CD4-positive, alpha-beta T cell (primary cell): ENCODE measurements at regions not wholly inside any gene's neighbourhood (a gene's known extent, or its start where the extent isn't known, plus 50 kb on each side); places are given as distances from the start of the nearest gene placed in this dataset.

Experiments used
- ATAC-seq: fragments of 200-7000 bp; cut with Tn5 transposase; one replicate; pipeline ENCODE4 v1.10.0; 2022; ENCODE audit warnings: mild to moderate bottlenecking; ENCODE audit not compliant: poor library complexity
- CTCF ChIA-PET: fragments of 350-600 bp; sonication (Branson Sonifier 250); formaldehyde crosslinking; loops from one replicate; lab custom pipeline; 2021; ENCODE audit warnings: antibody characterized with exemption, inconsistent platforms; lab: Charles Lee
- POLR2A ChIA-PET: fragments of 350-600 bp; sonication (Branson Sonifier 250); formaldehyde crosslinking; loops from one replicate; lab custom pipeline; 2021; ENCODE audit warnings: antibody characterized with exemption, inconsistent platforms; lab: Charles Lee
- DNase-seq, 14 experiments: peaks; one replicate each; pipeline ENCODE4 v3.0.0-alpha.2; 2013 to 2020; ENCODE audit warnings: mixed read lengths in 2 of 14
- H3K27ac ChIP-seq, 2 donors: one replicate each; pipeline versions ENCODE4 v1.5.1 to v1.7.0; 2013; ENCODE audit warnings: low read length in 2 of 2, low read depth in 1 of 2, mild to moderate bottlenecking in 1 of 2
- H3K27me3 ChIP-seq, 2 experiments: 1 replicate in 1 of 2; 2 replicates in 1 of 2; pipeline versions ENCODE4 v1.6.1 to v1.7.0; 2013; ENCODE audit warnings: low read length in 2 of 2, control low read depth in 1 of 2, mild to moderate bottlenecking in 1 of 2, moderate library complexity in 1 of 2; ENCODE audit not compliant: insufficient read depth in 2 of 2, control insufficient read depth in 1 of 2
- H3K36me3 ChIP-seq: one replicate; pipeline ENCODE4 v1.6.1; 2013; ENCODE audit warnings: low read length, control low read depth; ENCODE audit not compliant: insufficient read depth
- H3K4me1 ChIP-seq: one replicate; pipeline ENCODE4 v1.6.1; 2013; ENCODE audit warnings: low read length, control low read depth; ENCODE audit not compliant: insufficient read depth
- H3K4me3 ChIP-seq: one replicate; pipeline ENCODE4 v1.5.1; 2013; ENCODE audit warnings: mild to moderate bottlenecking, low read length, moderate library complexity
- H3K9me3 ChIP-seq, 2 experiments: 1 replicate in 1 of 2; 2 replicates in 1 of 2; pipeline versions ENCODE4 v1.6.1 to v1.7.0; 2013; ENCODE audit warnings: low read length in 2 of 2, mild to moderate bottlenecking in 2 of 2, control low read depth in 1 of 2, moderate library complexity in 1 of 2; ENCODE audit not compliant: control insufficient read depth in 1 of 2, insufficient read depth in 1 of 2
- H3K27ac Mint-ChIP-seq: one replicate; pipeline ENCODE4 v1.8.0; 2020; ENCODE audit warnings: mixed read lengths
- H3K27me3 Mint-ChIP-seq: one replicate; pipeline ENCODE4 v1.8.0; 2021; ENCODE audit warnings: mixed read lengths
- H3K36me3 Mint-ChIP-seq: one replicate; pipeline ENCODE4 v1.8.0; 2021; ENCODE audit warnings: low read depth, mixed read lengths
- H3K4me1 Mint-ChIP-seq: one replicate; pipeline ENCODE4 v1.8.0; 2021; ENCODE audit warnings: low read depth, mixed read lengths
- H3K4me3 Mint-ChIP-seq: one replicate; pipeline ENCODE4 v1.8.0; 2020; ENCODE audit warnings: mild to moderate bottlenecking, mixed read lengths
- H3K9me3 Mint-ChIP-seq: one replicate; pipeline ENCODE4 v1.8.0; 2020; ENCODE audit warnings: mixed read lengths
- intact Hi-C, 2 experiments: fragments of 100-400 bp; cut with DNase I in 1 of 2; cut with micrococcal nuclease in 1 of 2; formaldehyde crosslinking; loops; one replicate each; pipeline versions ENCODE4 v1.15.1 to v1.9.0; 2023 to 2025; cut with DNase I, micrococcal nuclease
- TF ChIP-seq, protein P1 (sequence below): fragments of 200-600 bp; IDR thresholded peaks from one replicate; pipeline ENCODE4 v1.8.0; 2022; ENCODE audit warnings: antibody characterized with exemption, mild to moderate bottlenecking

DNA sequence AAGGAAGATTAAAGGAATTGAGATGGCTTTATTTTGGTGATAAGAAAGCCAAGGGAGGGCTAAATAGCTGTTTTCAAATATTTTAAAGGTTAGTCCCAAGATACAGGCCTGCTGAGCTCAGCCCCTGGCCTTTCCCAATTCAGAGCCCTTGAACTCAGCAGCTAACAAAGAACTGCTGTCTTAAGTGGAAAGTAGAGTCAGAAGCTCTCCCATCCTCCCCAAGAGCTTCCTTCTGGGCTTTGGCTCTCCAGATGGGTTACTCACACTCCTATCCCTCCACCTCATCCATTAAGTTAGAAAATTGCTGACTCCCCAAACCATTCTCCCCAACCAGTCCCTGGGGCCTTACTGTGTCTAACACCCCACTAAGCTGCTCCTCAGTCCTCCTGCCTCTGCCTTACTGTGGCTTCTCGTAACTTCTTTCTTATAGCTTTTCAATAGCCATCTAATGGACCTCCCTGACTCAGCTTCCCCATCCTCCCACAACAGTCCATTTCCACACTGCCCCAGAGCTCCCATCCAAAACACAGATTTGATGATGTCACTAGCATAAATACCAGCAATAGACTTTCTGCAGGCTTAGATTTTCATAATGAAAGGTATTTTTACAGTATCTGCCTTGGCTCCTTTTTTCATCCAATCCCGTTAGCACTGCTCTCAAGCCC, 239.1 kb downstream of the ENC1 start:
- DNase-seq, result no peak
- H3K9me3 ChIP-seq, result no peaks in the 10 kb centered on the region
- H3K27me3 Mint-ChIP-seq, result no peaks in the 10 kb centered on the region
- H3K27ac ChIP-seq, result no peak overlapping the region
- H3K27me3 ChIP-seq, result no peaks in the 10 kb centered on the region
- H3K36me3 ChIP-seq, result no peaks in the 10 kb centered on the region
- H3K4me3 Mint-ChIP-seq, result no peak overlapping the region
- POLR2A ChIA-PET, result no interaction called here
- H3K9me3 Mint-ChIP-seq, result no peaks in the 10 kb centered on the region
- no peak for ATAC-seq
- intact Hi-C loops, result no loop called here
- CTCF ChIA-PET, result no interaction called here
- no peaks in the 10 kb centered on the region for H3K4me1 ChIP-seq
- TF ChIP-seq, protein P1, sequence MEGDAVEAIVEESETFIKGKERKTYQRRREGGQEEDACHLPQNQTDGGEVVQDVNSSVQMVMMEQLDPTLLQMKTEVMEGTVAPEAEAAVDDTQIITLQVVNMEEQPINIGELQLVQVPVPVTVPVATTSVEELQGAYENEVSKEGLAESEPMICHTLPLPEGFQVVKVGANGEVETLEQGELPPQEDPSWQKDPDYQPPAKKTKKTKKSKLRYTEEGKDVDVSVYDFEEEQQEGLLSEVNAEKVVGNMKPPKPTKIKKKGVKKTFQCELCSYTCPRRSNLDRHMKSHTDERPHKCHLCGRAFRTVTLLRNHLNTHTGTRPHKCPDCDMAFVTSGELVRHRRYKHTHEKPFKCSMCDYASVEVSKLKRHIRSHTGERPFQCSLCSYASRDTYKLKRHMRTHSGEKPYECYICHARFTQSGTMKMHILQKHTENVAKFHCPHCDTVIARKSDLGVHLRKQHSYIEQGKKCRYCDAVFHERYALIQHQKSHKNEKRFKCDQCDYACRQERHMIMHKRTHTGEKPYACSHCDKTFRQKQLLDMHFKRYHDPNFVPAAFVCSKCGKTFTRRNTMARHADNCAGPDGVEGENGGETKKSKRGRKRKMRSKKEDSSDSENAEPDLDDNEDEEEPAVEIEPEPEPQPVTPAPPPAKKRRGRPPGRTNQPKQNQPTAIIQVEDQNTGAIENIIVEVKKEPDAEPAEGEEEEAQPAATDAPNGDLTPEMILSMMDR, result no peak
- H3K27ac Mint-ChIP-seq, result no peak overlapping the region
- H3K4me3 ChIP-seq, result no peak overlapping the region
- peaks cover 23% of the 10 kb centered on the region for H3K4me1 Mint-ChIP-seq
- no peaks in the 10 kb centered on the region for H3K36me3 Mint-ChIP-seq

DNA sequence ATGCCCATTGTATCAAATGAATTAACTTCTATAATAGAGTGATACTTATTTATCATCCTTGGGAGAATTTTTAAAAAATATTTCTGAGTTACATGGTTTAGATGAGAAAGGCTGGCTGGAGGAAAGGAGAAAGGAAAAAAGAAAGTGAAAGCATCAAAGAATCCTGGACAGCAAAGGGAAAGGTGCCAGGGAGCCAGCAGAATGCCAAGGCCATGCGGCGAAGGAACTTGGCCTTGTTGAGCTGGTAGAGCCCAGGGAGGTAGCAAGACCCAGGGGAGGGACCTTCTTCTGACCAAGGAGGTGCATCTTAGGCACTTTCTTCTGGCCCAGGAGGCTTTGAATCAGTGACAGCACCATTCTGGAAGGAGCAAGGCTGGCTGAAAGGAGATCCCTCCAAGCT, 240.5 kb downstream of the ENC1 start:
- H3K27ac Mint-ChIP-seq, result no peak overlapping the region
- POLR2A ChIA-PET, result no interaction called here
- no peaks in the 10 kb centered on the region for H3K27me3 Mint-ChIP-seq
- CTCF ChIA-PET, result interaction anchor here (0.6 kb wide), 1 partner anchor 9 kb away, joined by 5 read pairs; no protein-coding TSS in a partner anchor
- ATAC-seq, result no peak
- H3K9me3 ChIP-seq, result no peaks in the 10 kb centered on the region
- DNase-seq, result no peak
- no peaks in the 10 kb centered on the region for H3K36me3 ChIP-seq
- no peak overlapping the region for H3K4me3 Mint-ChIP-seq
- no peak overlapping the region for H3K4me3 ChIP-seq
- no peaks in the 10 kb centered on the region for H3K36me3 Mint-ChIP-seq
- H3K27me3 ChIP-seq, result no peaks in the 10 kb centered on the region
- no peak overlapping the region for H3K27ac ChIP-seq
- no peaks in the 10 kb centered on the region for H3K9me3 Mint-ChIP-seq
- peaks cover 23% of the 10 kb centered on the region for H3K4me1 Mint-ChIP-seq
- intact Hi-C loops, result no loop called here
- TF ChIP-seq, protein P1, result no peak
- no peaks in the 10 kb centered on the region for H3K4me1 ChIP-seq

DNA sequence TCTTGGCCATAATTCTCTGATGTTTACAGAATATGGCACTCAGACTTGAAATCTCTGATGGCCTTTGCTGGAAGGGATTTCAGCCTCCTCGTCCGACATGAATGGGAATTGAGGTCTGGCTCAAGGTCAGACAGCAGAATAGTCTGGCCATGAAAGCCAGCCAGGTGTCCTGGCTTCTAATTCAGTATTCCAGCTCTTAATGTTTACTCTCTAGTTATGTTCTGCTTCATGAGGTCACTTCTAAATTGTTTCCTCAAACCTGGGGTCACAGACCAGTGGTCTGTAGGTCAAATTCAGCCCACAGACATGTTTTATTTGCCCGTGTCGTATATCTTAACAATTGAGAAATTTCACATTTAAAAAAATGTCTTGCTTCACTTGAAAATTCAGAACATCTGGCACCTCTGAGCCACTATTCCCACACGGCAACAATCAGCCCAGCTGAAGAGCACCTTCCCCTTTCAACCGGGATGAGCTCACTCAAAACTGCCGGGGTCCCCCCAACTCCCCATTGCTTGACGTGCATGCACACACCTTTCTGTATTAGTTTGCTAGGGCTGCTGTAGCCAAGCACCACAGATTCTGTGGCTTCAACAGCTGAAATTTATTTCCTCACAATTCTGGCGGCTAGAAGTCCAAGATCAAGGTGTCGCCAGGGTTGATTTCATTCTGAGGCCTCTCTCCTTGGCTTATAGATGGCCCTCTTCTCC, 243.5 kb downstream of the ENC1 start:
- ChIA-PET CTCF (interaction anchor here (0.7 kb wide), 1 partner anchor 20 kb away, joined by 3 read pairs; no protein-coding TSS in a partner anchor), POLR2A (interaction anchor here (0.7 kb wide), 2 partner anchors 25 to 235 kb away, joined by 3 read pairs; no protein-coding TSS in a partner anchor)
- Mint-ChIP-seq H3K4me3 (no peak overlapping the region), H3K27me3 (no peaks in the 10 kb centered on the region), H3K27ac (no peak overlapping the region), H3K36me3 (no peaks in the 10 kb centered on the region), H3K9me3 (no peaks in the 10 kb centered on the region), H3K4me1 (peaks cover 7% of the 10 kb centered on the region)
- no peak overlapping the region for H3K4me3 ChIP-seq
- H3K27me3 ChIP-seq, result no peaks in the 10 kb centered on the region
- TF ChIP-seq, protein P1, result no peak
- DNase-seq (no peak), ATAC-seq (no peak)
- intact Hi-C loops, result loop anchor here in 1 of 2 experiments (5.0 kb wide), 1 partner anchor 245 kb away; the partner anchor contains the start of gene ENC1
- H3K4me1 ChIP-seq, result no peaks in the 10 kb centered on the region
- H3K9me3 ChIP-seq, result no peaks in the 10 kb centered on the region
- no peaks in the 10 kb centered on the region for H3K36me3 ChIP-seq
- no peak overlapping the region for H3K27ac ChIP-seq
